ENCODE measurements at regions not wholly inside any gene's neighbourhood (a gene's known extent, or its start where the extent isn't known, plus 50 kb on each side); places are given as distances from the start of the nearest gene placed in this dataset.

DNA sequence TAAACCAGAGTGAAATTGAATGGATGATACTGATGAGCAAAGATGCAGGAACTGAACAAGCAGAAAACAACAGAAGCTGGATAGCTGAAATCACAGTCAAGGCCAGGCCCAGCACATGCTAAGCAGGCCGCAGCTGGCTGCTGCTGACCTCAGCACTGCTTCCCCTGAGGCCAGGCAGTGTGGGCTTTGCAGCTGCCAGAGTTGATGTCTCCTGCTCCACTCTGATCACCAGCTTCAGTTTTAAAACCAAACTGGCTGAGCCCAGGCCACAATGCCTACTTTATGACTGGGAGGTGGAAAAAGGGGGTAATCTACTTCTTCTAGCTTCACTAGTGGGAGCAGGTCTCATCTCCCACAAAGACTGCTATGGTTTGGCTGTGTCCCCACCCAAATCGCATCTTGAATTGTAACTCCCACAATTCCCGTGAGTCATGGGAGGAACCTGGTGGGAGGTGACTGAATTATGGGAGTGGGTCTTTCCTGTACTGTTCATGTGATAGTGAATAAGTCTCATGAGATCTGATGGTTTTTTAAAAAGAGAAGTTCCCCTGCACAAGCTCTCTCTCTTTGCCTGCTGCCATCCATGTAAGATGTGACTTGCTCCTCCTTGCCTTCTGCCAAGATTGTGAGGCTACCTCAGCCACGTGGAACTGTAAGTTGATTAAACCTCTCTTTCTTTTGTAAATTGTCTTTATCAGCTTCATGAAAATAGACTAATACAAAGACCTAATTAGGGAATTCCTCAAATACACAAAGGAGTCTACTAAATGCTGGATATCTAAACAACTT lies 136.4 kb upstream of the ITGB1 start (continued):
- TF ChIP-seq GABPA (IDR thresholded peaks at IDR 0.05; ENCODE audit: borderline replicate concordance, insufficient read depth, low read length) (no peak), POU5F1 (IDR thresholded peaks at IDR 0.05; ENCODE audit: low read depth, low read length) (no peak), CTBP2 (IDR thresholded peaks at IDR 0.05; ENCODE audit: borderline replicate concordance, insufficient read depth, insufficient read length, low read length) (no peak), JUND (IDR thresholded peaks at IDR 0.05; ENCODE audit: low read length) (no peak), CHD2 (IDR thresholded peaks at IDR 0.05; ENCODE audit: low read length) (no peak), RAD21 (IDR thresholded peaks at IDR 0.05 in 1 of 2, conservative IDR thresholded peaks at IDR 0.05 in 1 of 2; ENCODE audit: low read depth in 2 of 2, low read length in 2 of 2) (no peak)

Measured in H1 (cell line).